ENCODE measurements at regions not wholly inside any gene's neighbourhood (a gene's known extent, or its start where the extent isn't known, plus 50 kb on each side); places are given as distances from the start of the nearest gene placed in this dataset.
"Not testable (repeated sequence)": the region's sequence is repeated elsewhere in the genome, so short reads cannot be mapped to it uniquely, and the experiment has no call there.

DNA sequence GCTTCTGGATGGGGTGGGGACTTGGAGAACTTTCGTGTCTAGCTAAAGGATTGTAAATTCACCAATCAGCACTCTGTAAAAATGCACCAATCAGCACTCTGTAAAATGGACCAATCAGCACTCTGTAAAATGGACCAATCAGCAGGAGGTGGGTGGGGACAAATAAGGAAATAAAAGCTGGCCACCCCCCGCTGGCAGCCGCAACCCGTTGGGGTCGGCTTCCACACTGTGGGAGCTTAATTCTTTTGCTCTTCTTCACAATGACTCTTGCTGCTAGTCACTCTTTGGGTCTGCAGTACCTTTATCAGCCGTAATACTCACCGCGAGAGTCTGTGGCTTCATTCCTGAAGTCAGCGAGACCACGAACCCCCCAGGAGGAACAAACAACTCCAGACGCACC, 623.1 kb downstream of the DSC3 start:
- not testable (repeated sequence) for DNase-seq

DNA sequence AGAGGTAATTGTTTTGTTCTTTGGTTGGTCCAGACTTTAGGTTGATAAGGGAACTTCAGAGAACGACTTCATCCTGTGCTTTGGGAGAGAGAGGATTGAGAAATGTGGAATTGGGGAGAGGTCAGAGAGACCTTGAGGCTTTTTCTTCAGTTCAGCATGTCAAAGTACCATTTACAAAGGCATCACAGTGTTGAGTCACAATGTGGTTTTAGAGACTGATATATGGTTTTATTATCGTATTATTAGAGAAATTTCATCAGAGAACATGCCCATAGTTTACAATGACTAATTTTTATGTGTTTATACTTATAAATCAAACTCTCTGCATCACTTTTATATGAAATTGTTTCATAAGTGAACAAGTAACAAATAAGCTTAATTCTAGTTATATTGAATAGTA, 626.6 kb downstream of the DSC3 start:
- no peak for DNase-seq

DNA sequence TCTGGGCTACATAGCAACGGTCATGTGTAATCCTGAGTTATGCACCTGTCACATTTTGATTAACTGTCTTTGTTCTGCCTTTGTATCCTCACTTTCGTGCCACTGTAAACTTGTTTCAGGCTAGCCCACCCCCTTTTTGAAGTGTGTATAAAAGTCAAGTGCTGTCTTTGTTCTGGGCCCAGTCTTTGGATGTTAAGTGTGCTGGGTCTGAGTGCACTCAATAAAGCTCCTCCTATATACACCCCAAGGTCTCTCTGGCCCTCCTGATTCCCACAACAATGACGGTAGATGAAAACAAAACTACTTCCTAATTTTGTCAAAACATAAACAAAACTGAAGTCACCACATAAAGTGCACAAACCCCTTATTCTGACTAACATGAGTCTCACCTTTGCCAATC, 633.4 kb downstream of the DSC3 start:
- DNase-seq, result no peak

GRCh38 chr18:30406728-30407127, 635.8 kb downstream of the DSC3 start:
- DNase-seq, result no peak

GRCh38 chr18:30405038-30405437, 637.5 kb downstream of the DSC3 start:
- no peak for DNase-seq

DNA sequence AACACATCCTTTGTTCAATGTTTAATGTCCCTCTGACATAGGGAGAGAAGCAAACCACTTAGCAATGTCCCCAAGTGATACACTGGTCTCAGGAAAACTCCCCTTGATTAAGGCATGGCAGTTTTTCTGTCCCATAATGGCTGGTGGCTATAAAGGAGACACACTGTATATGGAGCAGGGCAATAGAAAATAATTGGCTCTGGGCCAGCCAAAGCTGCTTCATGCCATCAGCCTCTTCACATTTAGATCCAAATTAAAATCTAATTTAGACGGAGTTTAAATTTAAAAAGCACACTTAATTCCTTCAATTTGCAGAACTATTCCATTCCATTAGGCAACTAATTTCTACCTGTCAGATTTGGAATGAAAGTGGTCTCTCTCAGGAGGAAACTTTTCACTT, 638.1 kb downstream of the DSC3 start:
- DNase-seq, result no peak

GRCh38 chr18:30403278-30403677, 639.3 kb downstream of the DSC3 start:
- DNase-seq, result no peak

DNA sequence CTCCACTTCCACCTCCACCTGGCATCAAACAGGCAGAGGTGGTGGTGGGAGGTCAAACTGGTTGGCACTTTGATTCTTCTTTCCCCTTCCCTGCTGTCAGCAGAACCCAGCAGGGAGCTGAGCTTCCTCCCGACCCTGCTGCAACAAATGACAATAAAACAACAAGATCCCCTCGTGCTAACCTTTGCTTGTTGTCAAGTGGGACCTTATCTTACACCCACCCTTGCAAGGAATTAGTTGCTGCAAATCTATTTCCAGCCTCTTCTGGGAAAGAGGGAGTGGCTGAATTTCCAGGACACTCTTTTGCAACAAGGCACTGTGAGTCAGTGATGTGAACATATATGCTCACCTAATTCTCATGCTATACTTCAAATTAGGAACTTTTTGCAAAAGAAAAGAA, 655.1 kb downstream of the DSC3 start:
- no peak for DNase-seq

- DNase-seq, result no peak
These were observed 655.9 kb downstream of the DSC3 start for GRCh38 chr18:30386624-30387023.

- DNase-seq, result no peak
These were observed 656.9 kb downstream of the DSC3 start for GRCh38 chr18:30385684-30386083.

GRCh38 chr18:30381826-30382225, 660.7 kb downstream of the DSC3 start:
- no peak for DNase-seq

DNA sequence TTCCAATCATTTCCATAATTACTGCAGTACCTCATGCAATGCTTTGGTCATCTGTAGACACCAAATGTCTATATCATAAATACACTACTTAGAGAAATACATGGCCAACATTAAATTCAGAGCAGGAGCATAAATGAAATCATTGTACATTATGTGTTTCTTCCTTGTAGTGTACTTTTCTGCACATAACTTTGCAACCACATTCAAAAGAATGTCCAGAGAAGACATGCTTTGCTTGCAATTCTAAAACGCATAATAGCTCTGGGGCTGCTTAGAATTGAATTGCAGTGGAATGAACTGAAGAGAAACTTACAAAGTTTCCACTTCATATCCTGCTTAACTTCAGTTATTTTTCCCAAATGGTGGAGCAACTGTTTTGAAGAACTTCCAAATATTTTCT, 664.4 kb downstream of the DSC3 start:
- DNase-seq, result no peak

GRCh38 chr18:30376515-30376914, 666.0 kb downstream of the DSC3 start:
- DNase-seq, result no peak

DNA sequence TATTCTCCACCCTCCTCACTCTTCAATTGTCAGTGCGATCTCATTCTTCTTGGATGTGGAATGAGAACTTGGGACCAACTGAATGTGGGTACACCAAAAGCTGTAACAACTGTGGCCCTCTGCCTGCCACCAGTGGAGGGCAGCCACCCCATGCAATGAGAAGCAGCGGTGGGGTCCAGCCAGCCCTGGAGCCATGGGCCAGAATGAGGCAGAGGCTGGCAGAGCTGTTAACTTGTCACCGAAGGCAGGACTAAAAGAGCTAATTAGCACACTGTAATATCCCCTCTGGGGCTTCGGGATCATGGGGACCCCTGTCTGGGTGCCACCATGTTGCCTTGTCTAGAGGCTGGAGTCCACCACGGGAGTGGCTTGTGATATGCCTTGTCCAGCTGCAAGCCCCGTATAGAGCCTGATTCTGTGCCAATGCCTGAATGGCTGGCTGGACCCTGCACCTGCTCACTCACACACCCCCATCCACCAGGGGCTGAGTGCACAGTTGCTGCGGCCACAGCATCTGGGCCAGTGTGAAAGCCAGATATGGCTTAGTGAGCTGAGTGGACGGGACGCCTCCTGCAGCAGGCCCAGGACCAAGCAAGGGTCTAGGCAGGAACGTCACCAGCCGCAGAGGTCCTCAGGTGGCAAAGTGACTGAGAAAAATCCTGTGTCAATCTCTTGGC, 680.5 kb downstream of the DSC3 start:
- no peak for DNase-seq

- DNase-seq, result no peak
These were observed 683.0 kb downstream of the DSC3 start for GRCh38 chr18:30359521-30359920.

DNA sequence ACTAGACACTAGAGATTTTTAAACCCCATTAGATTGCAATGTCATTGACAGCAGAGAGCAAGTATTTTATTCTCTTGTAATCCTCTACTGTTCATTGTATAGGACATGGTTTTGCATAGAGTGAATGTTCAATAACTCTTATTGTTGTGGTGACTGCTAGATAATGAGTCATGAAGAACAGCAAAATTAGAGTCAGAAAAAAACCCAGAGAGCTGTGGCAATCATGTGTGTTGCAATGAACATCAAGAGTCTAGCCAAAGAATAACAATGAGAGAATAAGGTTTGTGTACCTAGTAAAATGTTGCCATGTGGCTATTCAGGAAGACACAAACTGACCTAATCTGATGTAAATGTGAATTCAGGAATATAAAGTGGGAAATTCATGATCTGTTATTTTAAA, 684.0 kb downstream of the DSC3 start:
- DNase-seq, result no peak

DNA sequence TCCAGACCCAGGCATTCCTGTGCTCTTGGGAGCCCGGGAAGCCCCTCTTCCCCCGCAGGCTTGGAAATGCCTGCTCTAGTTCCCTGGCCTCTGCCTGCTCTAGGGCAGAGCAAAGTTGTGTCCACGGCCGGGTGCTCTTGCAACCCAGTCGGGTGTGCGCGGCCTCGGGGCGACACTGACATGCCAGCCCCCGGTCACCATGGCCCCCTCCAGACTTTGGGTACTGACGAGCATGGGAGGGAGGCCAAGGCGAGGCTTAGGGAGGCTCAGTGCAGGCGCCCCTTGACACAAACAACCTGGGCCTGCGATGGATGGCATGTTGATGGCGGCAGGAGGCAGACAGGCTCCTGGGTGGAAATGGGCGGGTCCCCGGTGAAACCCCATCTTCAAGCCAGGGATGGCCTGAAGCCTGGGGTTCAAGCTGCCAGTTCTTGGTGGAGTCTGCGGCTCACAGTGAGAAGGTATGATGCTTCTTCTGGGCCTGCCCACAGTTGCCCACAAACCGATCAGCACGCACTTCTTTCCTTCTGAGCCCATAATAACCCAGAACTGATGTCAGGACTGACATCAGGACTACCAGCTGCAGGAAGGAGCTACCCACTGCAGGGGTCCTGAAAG, 689.9 kb downstream of the DSC3 start:
- DNase-seq, result no peak

GRCh38 chr18:30350263-30350662, 692.3 kb downstream of the DSC3 start:
- DNase-seq, result no peak

- DNase-seq, result no peak
These were observed 699.5 kb downstream of the DSC3 start for GRCh38 chr18:30343090-30343489.

DNA sequence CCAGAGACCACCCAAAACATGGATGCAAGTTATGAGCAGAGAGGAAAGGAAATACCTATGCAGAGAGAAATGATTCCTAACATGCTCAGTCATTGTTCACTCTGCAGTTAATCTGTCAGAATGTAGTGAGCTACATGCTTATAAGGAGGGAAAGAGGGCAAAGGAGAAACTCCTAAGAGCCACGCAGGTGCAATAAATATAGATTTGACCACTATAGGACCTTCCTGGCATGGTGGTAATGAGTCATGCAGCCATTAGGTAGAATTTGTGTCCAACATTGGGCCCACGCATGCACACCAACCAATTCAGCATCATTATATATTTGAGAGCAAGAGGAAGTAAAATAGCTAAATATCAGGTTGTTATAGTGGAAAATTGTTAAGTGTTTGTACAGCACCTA, 699.9 kb downstream of the DSC3 start:
- no peak for DNase-seq

DNA sequence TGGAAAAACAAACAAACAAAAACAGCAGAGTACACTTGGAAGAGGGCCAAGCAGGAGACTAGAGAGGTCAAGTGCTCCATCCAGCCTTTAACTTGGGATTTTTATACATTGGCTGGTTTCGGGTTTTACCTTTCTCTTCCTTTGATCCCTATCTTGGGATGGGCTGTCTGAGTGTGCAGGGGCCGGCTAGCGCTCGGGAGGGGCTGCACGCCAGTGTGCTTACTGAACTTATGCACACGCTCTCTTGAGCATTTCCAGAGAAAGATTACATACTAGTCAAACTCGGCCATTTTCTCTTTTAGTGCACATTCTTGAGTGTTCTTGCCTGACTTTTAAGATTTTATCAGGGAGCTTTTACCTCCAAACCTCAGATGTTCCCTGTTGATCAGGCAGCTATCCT, 707.8 kb downstream of the DSC3 start:
- DNase-seq, result no peak

DNA sequence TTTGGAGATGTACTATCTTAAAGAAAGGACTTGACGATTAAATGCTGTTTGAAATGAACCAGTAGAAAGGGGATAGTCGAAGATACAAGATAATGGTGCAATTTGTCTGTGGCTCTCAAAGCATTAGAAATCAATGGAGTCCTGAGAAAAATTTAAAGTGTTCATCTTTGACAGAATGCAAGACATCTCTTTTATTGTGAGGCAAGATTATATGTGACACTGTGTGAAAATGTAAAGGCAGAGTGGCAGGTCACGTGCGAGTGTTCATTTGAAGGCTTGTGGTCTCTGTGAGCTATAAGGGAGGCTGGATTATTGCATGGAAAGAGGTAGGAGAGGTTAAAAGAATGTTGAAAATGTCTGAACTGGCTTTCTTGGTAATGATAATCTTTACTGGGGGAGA, 709.2 kb downstream of the DSC3 start:
- DNase-seq, result no peak

GRCh38 chr18:30328839-30329238, 713.7 kb downstream of the DSC3 start:
- DNase-seq, result no peak

GRCh38 chr18:30302181-30302580, 740.4 kb downstream of the DSC3 start:
- no peak for DNase-seq

DNA sequence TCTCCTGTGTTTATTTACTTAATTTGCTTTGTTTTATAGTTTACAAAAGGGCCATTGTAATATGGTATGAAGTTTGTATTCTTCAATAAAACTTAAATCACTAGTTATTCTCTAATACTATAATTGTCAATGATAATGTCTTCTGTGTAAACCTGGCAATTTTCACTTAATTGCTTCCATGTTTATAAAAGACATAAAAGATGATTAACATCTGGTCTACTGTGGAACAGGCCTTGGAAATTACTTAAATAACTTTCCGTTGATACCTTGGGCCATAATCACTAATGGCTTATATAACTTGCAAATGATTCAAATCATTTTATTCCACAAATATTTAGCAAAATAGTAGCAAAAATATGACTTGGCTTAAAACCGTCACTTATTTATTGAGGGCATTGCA, 743.8 kb downstream of the DSC3 start:
- no peak for DNase-seq
